IMR-90 (cell line): ENCODE measurements at regions not wholly inside any gene's neighbourhood (a gene's known extent, or its start where the extent isn't known, plus 50 kb on each side); places are given as distances from the start of the nearest gene placed in this dataset.

Source experiments
- ATAC-seq: fragments of 200-7000 bp; cut with Tn5 transposase; 2 replicates; pipeline ENCODE4 v1.9.1; 2020; ENCODE audit warnings: low read depth, mild to moderate bottlenecking, moderate library complexity
- BruUV-seq: library from RNA; stranded (reverse); fragments of 400-500 nt; replicated peaks from 2 replicates; lab custom pipeline; 2021; lab: Mats Ljungman, UMichigan
- CTCF ChIA-PET: fragments of 300-600 bp; formaldehyde crosslinking; extraction: SDS; loops from one replicate; lab custom pipeline; 2021; ENCODE audit warnings: antibody characterized with exemption; lab: Yijun Ruan, JAX
- POLR2A ChIA-PET: fragments of 300-600 bp; sonication (Branson Sonifier 250); formaldehyde crosslinking; loops from one replicate; lab custom pipeline; 2022; ENCODE audit warnings: antibody characterized with exemption; ENCODE audit not compliant: unreplicated experiment; lab: Charles Lee
- DNase-seq: peaks from one replicate; pipeline ENCODE4 v3.0.0; 2013
- H2AFZ ChIP-seq: replicated peaks from 2 replicates; pipeline ENCODE3; 2013; ENCODE audit warnings: low read length, mild to moderate bottlenecking; ENCODE audit not compliant: poor library complexity
- H2AK5ac ChIP-seq: 2 replicates; pipeline ENCODE4 v1.6.1; 2013; ENCODE audit warnings: low read depth, low read length, inconsistent platforms
- H2AK9ac ChIP-seq: replicated peaks from 2 replicates; pipeline ENCODE3; 2013; ENCODE audit warnings: mild to moderate bottlenecking, low read depth, low read length, moderate library complexity; ENCODE audit not compliant: poor library complexity
- H2BK120ac ChIP-seq: 2 replicates; pipeline ENCODE4 v1.6.1; 2013; ENCODE audit warnings: low read depth, low read length, inconsistent platforms
- H2BK15ac ChIP-seq: 3 replicates; pipeline ENCODE4 v1.6.1; 2013; ENCODE audit warnings: low read depth, low read length, inconsistent platforms
- H2BK20ac ChIP-seq: 2 replicates; pipeline ENCODE4 v1.6.1; 2013; ENCODE audit warnings: low read depth, mild to moderate bottlenecking, inconsistent platforms, low read length, moderate library complexity
- H2BK5ac ChIP-seq: 2 replicates; pipeline ENCODE4 v1.6.1; 2013; ENCODE audit warnings: mild to moderate bottlenecking, low read depth, low read length, inconsistent platforms; ENCODE audit not compliant: poor library complexity, severe bottlenecking
- H3K14ac ChIP-seq: replicated peaks from 2 replicates; pipeline ENCODE4 v1.6.1; 2013; ENCODE audit warnings: low read depth, low read length, inconsistent platforms
- H3K18ac ChIP-seq: 2 replicates; pipeline ENCODE4 v1.6.1; 2013; ENCODE audit warnings: low read depth, low read length, control low read depth
- H3K23ac ChIP-seq: 2 replicates; pipeline ENCODE4 v1.6.1; 2013; ENCODE audit warnings: low read depth, low read length, inconsistent platforms
- H3K27ac ChIP-seq: 2 replicates; pipeline ENCODE4 v1.5.1; 2013; ENCODE audit warnings: mild to moderate bottlenecking, control low read depth, low read length; ENCODE audit not compliant: insufficient read depth
- H3K27me3 ChIP-seq: 2 replicates; pipeline ENCODE4 v1.6.1; 2013; ENCODE audit warnings: low read length; ENCODE audit not compliant: control insufficient read depth, insufficient read depth
- H3K36me3 ChIP-seq: 2 replicates; pipeline ENCODE4 v1.6.1; 2013; ENCODE audit warnings: low read length, mixed read lengths; ENCODE audit not compliant: control insufficient read depth, insufficient read depth
- H3K4ac ChIP-seq: 2 replicates; pipeline ENCODE4 v1.6.1; 2013; ENCODE audit warnings: low read depth, low read length, inconsistent platforms
- H3K4me1 ChIP-seq: 2 replicates; pipeline ENCODE4 v1.6.1; 2013; ENCODE audit warnings: low read length, mixed read lengths; ENCODE audit not compliant: control insufficient read depth, insufficient read depth
- H3K4me2 ChIP-seq: 2 replicates; pipeline ENCODE4 v1.6.1; 2013; ENCODE audit warnings: low read depth, mild to moderate bottlenecking, control low read depth, low read length, moderate library complexity
- H3K4me3 ChIP-seq: 2 replicates; pipeline ENCODE4 v1.5.1; 2013; ENCODE audit warnings: low read depth, mild to moderate bottlenecking, control low read depth, low read length, moderate library complexity; ENCODE audit not compliant: insufficient read depth
- H3K56ac ChIP-seq: 2 replicates; pipeline ENCODE4 v1.6.1; 2013; ENCODE audit warnings: low read length, inconsistent platforms; ENCODE audit not compliant: insufficient read depth; ENCODE audit errors: extremely low read depth
- H3K79me1 ChIP-seq, 2 experiments: 2 replicates each; pipeline ENCODE4 v1.6.1; 2013; ENCODE audit warnings: low read length in 2 of 2, inconsistent platforms in 1 of 2, low read depth in 1 of 2
- H3K9ac ChIP-seq: 2 replicates; pipeline ENCODE4 v1.6.1; 2013; ENCODE audit warnings: low read depth, low read length, control low read depth
- H3K9me1 ChIP-seq: 2 replicates; pipeline ENCODE4 v1.6.1; 2013; ENCODE audit warnings: low read length, inconsistent platforms; ENCODE audit not compliant: insufficient read depth
- H3K9me3 ChIP-seq: 2 replicates; pipeline ENCODE4 v1.6.1; 2013; ENCODE audit warnings: low read length; ENCODE audit not compliant: control insufficient read depth, insufficient read depth
- H4K20me1 ChIP-seq: 2 replicates; pipeline ENCODE4 v1.6.1; 2013; ENCODE audit warnings: low read length, inconsistent platforms; ENCODE audit not compliant: insufficient read depth
- H4K5ac ChIP-seq: 2 replicates; pipeline ENCODE4 v1.6.1; 2013; ENCODE audit warnings: mild to moderate bottlenecking, low read depth, low read length, control low read depth
- H4K8ac ChIP-seq, 2 experiments: 2 replicates each; pipeline ENCODE4 v1.6.1; 2013; ENCODE audit warnings: low read depth in 2 of 2, low read length in 2 of 2, control low read depth in 1 of 2, inconsistent platforms in 1 of 2
- H4K91ac ChIP-seq: 2 replicates; pipeline ENCODE4 v1.6.1; 2013; ENCODE audit warnings: low read depth, low read length, inconsistent platforms; ENCODE audit not compliant: insufficient read depth
- BHLHE40 ChIP-seq: fragments of 150-350 bp; IDR thresholded peaks from 2 replicates; pipeline ENCODE4 v1.6.1; 2016; ENCODE audit warnings: mild to moderate bottlenecking, low read depth, low read length
- CEBPB ChIP-seq: IDR thresholded peaks from 2 replicates; pipeline ENCODE4 v1.6.1; 2012; ENCODE audit warnings: low read depth, low read length, improper control_type of control experiment
- CHD1 ChIP-seq: IDR thresholded peaks from 2 replicates; pipeline ENCODE4 v1.6.1; 2012; ENCODE audit warnings: low read depth, low read length, improper control_type of control experiment
- ELK1 ChIP-seq: fragments of 150-350 bp; IDR thresholded peaks from 2 replicates; pipeline ENCODE4 v1.6.1; 2016; ENCODE audit warnings: low read depth, mild to moderate bottlenecking, low read length, moderate library complexity, borderline replicate concordance
- FOS ChIP-seq: fragments of 150-350 bp; IDR thresholded peaks from 2 replicates; pipeline ENCODE4 v1.6.1; 2016; ENCODE audit warnings: low read depth, low read length
- MAZ ChIP-seq: IDR thresholded peaks from 2 replicates; pipeline ENCODE4 v1.6.1; 2012; ENCODE audit warnings: low read depth, mild to moderate bottlenecking, low read length, improper control_type of control experiment, moderate library complexity, borderline replicate concordance
- MXI1 ChIP-seq: IDR thresholded peaks from 2 replicates; pipeline ENCODE4 v1.6.1; 2012; ENCODE audit warnings: low read depth, mild to moderate bottlenecking, low read length, moderate library complexity, borderline replicate concordance
- POLR2A ChIP-seq: IDR thresholded peaks from 2 replicates; pipeline ENCODE4 v1.6.1; 2012; ENCODE audit warnings: mild to moderate bottlenecking, low read depth, low read length
- RCOR1 ChIP-seq: IDR thresholded peaks from 2 replicates; pipeline ENCODE4 v1.6.1; 2012; ENCODE audit warnings: mild to moderate bottlenecking, low read length, improper control_type of control experiment; ENCODE audit not compliant: insufficient replicate concordance
- SMC3 ChIP-seq: fragments of 150-350 bp; IDR thresholded peaks from 2 replicates; pipeline ENCODE4 v1.6.1; 2016; ENCODE audit warnings: low read depth, mild to moderate bottlenecking, antibody characterized with exemption, low read length, moderate library complexity
- WGBS, 2 experiments: methylation state at CpG; one replicate each; pipeline versions ENCODE4 v1.1.5 to v1.1.7; 2013; ENCODE audit warnings: missing lambda C conversion rate in 2 of 2; ENCODE audit not compliant: insufficient read length in 1 of 2; ENCODE audit errors: extremely low coverage in 2 of 2; 5-methylcytosine and 5-hydroxymethylcytosine counted together
- dilution Hi-C: fragments of 300-500 bp; cut with HindIII; formaldehyde crosslinking; loops from one replicate; pipeline ENCODE4 v1.14.3; 2018; ENCODE audit warnings: low sequenced_read_pairs; ENCODE audit not compliant: unreplicated experiment
- in situ Hi-C: fragments of 300-500 bp; cut with MboI; formaldehyde crosslinking; loops from 3 replicates; pipeline ENCODE4 v1.14.3; 2019; ENCODE audit warnings: low sequenced_read_pairs, inconsistent platforms, mixed read lengths
- intact Hi-C: fragments of 100-400 bp; cut with micrococcal nuclease; formaldehyde crosslinking; loops from 2 replicates; pipeline ENCODE4 v1.10.0; 2022

GRCh38 chr6:12506159-12506558 is 210.4 kb upstream of the PHACTR1 start:
- Histone ChIP-seq H3K9me1 (no peaks in the 10 kb centered on the region), H4K20me1 (no peaks in the 10 kb centered on the region), H3K23ac (no peak overlapping the region), H4K5ac (no peak overlapping the region), H4K91ac (no peak overlapping the region), H3K56ac (no peak overlapping the region), H3K4ac (no peak overlapping the region), H2AK5ac (no peak overlapping the region), H3K4me2 (no peak overlapping the region), H3K79me1 (no peaks in the 10 kb centered on the region), H2BK5ac (no peak overlapping the region), H2AK9ac (no peak overlapping the region), H2BK120ac (no peak overlapping the region), H3K9ac (no peak overlapping the region), H2AFZ (no peak overlapping the region), H3K4me3 (no peak overlapping the region), H3K27ac (no peak overlapping the region), H3K14ac (no peak overlapping the region), H3K36me3 (no peaks in the 10 kb centered on the region), H3K4me1 (no peaks in the 10 kb centered on the region), H3K18ac (no peak overlapping the region), H2BK20ac (no peak overlapping the region), H3K27me3 (no peaks in the 10 kb centered on the region), H2BK15ac (no peak overlapping the region), H3K9me3 (no peaks in the 10 kb centered on the region), H4K8ac (no peak overlapping the region)
- POLR2A ChIA-PET: no interaction called here
- BruUV-seq: no TSS peak
- intact Hi-C loops: loop anchor here (10.0 kb wide), 1 partner anchor 211 kb away; the partner anchor contains the start of gene EDN1
- ATAC-seq (no peak), DNase-seq (no peak)
- WGBS, 2 experiments: no CpG with 5 or more reads among the region's 2 CpGs
- in situ Hi-C loops: no loop called here
- TF ChIP-seq ELK1 (no peak), SMC3 (no peak), POLR2A (no peak), MXI1 (no peak), BHLHE40 (no peak), FOS (no peak), MAZ (no peak), CEBPB (no peak), RCOR1 (no peak), CHD1 (no peak)
- dilution Hi-C loops: no loop called here
- CTCF ChIA-PET: no interaction called here
